Activated CD4-positive, alpha-beta T cell treated with anti-CD3 and anti-CD28 coated beads, Interleukin-2, Interleukin-4, amounts not matched to agents 100 ng/mL and 50 ng/mL, durations not matched to agents 16 hours and 8 hours (primary cell): ENCODE measurements at regions not wholly inside any gene's neighbourhood (a gene's known extent, or its start where the extent isn't known, plus 50 kb on each side); places are given as distances from the start of the nearest gene placed in this dataset.
A peak's percentile ranks its signal among the peaks of the same experiment; 100 is the strongest.

ENCODE experiments used
- DNase-seq: peaks from one replicate; pipeline ENCODE4 v3.0.0-alpha.2; 2020; ENCODE audit warnings: low spot score

DNA sequence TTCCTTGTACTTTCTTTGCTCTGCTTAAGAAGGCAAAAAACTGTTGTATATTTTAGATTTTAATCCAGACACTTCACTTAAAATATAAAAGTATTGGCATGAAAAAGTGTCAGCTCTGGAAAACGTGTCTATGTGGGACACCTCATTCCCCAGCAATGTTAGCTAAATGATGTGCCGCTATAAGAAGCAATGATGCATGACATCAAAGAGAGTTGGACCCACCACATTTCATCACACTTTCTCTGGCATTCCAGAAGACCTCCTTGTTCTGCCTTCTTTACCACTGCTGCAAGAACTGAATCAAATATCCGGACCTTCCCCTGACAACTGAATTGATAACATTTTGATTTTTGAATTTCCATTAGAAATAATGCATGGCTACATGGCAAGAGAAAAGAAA lies 242.4 kb upstream of the TANK start:
- no peak for DNase-seq

DNA sequence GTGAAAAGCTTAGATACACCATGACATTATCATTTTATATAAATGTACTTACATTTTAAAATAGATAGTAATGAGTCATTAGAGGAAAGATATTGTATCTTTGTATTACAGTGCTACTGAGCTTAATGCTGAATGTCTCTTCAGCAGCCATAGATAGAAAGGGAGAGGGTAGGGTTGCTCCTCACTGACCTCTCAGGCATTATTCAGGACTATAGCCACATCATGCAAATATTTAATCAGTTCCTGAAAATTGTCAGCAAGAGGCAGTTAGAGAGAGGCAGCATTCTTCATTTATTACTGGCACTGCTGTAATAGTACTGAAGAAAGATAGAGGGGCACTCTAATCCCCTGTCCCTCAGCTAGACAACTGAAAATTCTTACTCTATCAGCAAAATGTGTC lies 242.0 kb upstream of the TANK start:
- DNase-seq = no peak

DNA sequence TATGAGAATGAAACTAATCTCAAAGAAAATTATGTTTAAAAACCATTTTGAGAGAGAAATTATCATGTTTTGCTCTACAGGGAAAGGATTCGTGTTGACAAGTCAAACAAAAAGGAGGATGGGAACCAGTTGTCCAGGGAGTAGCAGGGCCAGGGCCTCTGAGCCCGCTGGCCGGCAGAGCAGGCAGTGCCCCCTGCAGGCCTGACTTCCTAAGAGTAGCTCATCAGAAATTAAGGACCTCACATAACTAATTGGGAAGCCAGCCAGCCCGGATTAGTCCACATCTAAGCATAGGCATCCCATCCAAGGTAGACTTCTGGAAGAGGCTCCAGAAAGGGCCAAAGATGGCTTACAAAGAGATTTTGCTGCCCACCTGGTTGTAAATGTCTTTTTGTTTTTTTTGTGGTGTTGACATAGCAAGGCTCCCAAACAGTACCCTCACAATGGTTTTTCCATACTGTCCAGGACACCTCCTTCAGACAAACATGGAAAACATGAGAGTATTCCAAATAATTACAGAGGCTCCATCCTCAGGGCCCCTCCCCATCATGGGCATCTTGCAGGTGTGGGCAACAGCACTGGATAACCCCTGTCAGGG lies 241.2 kb upstream of the TANK start:
- DNase-seq = peak; percentile 8

DNA sequence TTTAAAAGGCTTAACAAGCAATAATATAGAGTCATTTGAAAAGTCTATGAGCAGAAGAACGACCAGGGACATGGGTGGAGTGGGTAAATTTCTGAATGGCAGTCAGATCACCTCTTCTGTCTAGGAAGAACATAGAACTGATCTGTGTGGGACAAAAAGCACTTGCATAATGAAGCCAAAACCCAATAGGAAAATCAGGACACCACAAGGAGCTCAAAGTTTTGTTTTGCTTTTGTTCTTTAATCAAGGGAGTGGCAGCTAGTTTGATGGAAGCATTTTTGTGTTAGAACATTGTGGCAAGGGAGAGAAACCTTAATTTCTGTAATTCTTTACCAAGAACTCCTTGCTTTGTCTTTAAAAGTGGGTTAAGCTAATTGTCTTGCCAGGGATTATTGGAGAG lies 240.2 kb upstream of the TANK start:
- DNase-seq = no peak

DNA sequence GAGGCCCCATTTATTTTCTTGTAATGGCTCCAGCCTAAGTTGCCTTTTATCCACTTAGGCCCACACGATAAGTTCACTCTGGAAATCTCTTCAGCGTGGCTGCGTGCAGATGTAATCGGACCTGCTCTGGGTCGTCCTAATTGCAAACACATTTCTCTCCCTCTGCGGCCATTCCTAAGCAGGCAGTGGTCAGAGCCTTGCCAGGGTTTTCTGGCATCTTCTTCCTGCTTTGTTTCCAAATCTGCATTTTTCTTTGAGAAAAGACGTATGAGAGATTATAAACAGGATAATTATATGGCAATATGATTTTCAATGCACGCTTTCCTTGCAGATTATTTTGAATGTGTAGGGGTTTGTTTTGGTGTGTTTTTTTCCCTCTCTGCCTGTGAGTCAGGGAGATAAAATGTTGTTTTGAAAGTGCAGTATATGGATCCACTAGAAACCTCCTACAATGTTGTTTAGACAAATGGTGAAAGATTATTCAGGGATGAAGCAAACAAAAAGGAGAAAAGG lies 239.4 kb upstream of the TANK start:
- DNase-seq = no peak

DNA sequence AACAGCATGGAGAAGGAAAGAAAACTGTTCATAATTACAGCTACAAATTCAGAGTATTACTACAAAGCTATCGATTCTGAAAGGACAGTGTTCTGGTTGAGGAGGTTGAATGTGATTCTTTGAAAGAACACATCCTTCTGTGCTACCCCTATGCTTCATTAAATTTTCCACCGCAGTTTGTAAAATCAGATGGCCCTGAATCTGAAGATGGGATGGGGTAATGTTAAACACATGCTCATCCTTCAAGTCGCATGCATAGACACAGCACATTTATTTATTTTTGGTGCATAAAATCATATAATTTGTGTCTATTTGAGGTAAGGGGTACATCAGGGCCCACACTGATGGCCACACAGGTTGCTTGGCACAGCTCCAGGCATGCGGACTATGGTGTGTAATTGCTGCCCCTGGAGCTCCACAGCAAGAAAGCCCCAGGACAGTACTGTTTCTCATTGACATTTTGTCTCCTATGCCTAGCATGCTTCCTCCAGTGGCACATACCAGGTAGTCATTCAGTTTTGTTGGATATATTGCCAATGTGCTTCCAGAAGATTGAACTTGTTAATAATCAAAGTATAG lies 238.8 kb upstream of the TANK start:
- no peak for DNase-seq

DNA sequence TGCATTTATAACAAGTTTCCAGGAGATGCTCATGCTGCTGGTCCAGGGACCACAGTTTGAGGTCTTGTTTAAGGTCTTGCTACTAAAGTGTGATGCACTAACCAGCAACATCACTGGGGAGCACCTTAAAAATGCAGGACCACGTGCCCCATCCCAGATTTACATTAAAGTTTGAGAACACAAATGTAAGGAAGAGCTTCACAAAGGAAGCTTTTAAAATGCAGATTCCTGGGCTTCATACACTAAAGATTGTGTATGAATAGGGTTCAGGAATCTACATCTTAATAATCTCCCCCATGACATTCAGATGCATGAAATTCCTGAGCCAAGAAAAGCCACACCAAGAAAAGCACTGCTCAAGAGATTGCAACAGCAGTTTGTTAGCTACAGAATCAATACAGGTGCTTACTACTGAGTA lies 235.3 kb upstream of the TANK start:
- DNase-seq = no peak

DNA sequence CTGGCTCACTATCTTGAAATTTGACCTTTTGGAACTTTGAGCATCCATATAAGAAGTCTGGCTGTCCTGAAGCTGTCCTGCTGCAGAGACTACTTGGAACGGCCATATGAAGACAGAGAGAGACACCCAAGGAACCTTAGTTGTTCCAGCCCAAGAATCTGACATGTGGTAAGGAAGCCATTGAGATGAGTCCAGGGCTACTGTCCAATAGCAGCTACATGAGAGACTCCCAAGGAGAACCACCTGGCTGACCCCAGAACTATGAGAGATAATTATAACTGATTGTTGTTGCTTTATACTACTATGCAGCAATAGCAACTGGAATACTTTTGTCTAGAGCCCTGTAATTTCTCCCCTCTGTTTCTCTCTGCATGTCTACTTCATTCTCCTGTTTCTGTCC lies 234.3 kb upstream of the TANK start:
- no peak for DNase-seq

DNA sequence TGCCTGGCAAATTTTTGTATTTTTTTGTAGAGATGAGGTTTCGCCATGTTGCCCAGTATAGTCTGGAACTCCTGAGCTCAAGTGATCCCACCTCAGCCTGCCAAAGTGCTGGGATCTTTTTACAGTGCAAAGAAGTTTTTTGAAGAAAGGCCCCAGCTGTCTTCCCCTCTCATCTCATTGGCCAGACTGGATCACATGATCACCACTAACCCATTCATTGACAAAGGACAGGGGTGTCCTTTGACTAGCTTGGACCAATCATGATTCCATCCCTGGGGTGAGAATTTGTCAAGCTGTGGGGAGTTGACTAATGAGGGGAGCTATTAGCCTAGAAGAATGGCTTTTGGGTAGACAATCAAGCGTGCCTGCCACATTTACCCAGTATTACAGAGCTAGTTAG lies 232.9 kb upstream of the TANK start:
- DNase-seq = no peak

DNA sequence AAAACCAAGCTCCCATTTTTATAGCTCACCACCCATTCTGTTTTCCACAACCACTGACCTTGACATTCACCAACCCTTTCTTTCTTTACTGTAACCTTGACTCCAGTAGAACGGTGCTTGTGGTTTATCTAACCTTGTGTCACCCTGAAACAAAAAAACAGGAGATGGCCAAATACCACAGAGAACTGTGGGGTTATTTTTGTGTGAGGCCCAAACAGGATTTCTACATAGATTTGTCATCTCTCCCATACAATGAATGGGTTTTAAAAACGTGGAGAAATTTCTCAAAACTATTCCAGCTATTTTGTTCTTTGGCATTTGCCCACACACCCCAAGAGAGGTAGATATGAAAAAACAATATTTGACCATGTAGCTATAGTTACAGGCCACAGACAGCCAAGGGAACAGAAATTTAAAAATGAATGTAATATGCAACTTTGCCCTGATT lies 231.3 kb upstream of the TANK start:
- no peak for DNase-seq

DNA sequence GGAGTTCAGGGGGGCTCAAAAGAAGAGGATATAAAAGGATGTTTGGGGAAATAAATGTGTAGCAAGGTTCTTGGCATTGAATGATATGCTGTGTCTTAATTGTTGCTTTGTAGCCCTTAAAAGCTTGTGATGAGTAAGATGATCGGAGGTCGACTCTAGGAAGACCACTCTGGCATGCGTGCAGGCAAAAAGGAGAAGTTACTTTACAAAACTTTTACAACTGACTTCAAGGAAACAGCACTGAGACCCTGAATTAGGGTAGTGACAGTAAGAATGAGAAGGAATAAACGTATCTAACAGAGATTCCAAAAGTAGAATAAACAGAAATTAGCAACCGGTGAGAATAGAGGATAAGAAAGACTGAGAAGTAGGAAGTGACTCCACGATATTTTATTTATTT lies 228.7 kb upstream of the TANK start:
- no peak for DNase-seq

DNA sequence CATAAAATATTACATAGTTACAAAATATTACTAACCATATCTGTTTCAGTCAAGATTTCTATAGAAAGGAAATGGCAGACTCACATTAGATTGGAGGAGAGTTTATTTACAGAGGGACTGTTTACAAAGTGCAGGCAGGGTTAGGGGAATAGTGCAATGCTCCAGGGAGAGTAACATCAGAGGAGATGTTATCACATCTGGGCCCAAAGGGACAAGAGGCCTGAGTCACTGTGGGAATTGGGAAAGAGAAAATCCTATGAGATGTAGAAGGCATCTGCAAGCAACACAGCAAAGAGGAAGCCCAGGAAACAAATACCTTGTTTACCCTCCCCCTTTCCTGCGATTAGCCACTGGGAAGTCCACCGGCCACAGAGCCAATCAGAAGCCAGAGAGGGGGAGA lies 227.3 kb upstream of the TANK start:
- no peak for DNase-seq

DNA sequence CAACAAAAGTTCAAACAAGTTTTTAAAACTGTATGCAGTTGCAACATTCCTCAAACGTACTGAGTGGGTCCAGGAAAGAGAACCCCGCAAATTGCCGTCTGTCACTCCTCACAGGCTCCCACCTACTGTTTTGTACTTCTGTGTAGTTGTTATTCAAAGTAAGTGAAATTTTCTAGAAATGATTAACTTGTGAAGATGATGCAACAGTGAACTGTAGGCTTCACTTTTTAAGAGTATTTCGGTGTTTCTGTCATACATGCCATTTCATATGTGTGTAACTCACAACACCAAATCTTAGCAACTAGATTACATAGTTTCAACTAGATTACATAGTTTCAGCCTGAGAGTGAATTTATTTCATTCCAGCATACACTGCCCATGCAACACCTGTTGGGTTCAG lies 226.0 kb upstream of the TANK start:
- no peak for DNase-seq

DNA sequence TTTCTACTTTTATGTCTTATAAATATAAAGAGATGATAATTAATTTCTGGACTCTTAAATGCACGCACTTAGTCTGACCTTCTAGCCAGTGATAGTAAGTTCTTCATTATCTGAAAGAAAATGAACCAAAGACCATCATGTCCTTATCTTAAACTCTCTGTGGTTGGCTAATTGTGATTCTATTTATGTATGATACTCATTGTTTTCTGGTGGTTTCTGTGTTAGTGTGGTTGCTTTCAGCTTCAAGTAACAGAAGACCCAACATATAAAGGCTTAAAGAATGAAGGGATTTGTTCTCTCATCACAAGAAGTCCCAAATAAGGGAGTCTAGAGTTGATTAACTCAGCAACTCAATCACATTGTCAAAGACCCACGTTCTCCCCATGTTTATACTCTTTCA lies 225.2 kb upstream of the TANK start:
- no peak for DNase-seq

DNA sequence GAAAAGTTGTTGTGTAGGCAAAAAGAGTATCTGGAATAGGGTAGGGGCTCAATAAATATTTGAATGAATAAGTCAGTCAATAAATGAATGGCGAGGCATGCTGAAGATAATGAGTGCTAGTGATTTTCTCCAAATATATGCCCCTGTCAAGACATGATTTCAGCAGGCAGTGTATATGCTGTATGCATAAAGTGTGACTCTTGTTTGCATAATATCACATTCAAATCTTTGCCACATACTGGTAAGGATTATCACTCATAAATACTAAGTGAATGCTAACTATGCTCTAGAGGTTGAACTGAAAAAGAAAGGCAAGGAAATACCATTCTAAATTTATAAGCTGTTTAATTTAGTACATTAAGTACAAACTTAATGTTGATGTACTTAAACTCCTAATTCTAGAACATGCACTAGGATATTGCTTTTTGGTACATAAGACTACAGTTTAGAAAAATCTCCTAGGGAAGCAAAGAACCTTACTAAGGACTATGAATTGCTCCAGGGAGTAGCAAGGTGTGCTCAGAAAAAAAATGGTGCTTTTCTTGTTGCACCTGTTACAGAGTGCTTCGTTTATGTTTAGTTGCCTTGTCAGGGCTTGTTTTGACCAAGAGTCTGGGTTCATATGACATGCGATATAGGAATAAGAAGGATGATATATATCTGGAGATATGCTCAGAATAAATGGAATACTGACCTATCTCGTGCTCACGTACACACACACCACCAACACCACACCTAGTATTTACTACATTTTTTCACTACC lies 224.0 kb upstream of the TANK start:
- no peak for DNase-seq

DNA sequence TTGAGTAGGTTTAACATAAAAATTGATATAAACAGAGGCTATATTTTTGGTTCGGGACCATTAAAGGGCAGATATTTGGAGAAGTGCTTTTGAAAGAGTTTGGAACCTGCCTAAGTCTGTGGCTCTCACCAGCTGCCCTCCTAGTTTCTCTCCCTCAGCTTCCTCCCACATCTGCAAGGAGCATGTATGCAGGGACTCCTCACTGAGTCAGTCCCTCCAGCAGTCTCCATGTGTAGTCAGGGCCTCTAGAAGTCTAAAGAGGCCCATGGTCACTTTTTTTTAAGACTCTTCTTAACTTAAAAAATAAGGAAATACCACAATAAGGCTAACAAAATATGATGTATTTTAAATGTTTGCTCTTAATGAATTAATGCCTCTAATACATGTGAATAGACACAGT lies 220.0 kb upstream of the TANK start:
- no peak for DNase-seq

DNA sequence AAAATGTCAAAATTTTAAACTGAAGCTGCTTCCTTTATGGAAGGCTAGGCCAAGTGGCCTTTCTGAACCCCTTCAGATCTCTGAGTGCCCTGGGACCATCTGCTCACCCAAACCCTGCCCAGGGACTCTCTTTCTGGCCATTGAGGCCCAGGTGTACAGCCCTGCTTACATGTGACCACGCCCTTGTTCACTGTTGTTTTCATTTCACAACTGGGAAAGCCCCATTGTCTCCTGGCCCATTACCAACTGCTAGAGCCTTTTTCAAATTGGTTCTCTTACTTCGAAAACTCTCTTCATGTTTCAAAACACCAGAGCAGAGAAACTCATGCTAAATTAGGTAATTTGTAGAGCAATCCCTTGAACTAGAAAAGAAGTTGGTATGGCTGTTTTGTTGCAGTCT lies 219.5 kb upstream of the TANK start:
- no peak for DNase-seq

DNA sequence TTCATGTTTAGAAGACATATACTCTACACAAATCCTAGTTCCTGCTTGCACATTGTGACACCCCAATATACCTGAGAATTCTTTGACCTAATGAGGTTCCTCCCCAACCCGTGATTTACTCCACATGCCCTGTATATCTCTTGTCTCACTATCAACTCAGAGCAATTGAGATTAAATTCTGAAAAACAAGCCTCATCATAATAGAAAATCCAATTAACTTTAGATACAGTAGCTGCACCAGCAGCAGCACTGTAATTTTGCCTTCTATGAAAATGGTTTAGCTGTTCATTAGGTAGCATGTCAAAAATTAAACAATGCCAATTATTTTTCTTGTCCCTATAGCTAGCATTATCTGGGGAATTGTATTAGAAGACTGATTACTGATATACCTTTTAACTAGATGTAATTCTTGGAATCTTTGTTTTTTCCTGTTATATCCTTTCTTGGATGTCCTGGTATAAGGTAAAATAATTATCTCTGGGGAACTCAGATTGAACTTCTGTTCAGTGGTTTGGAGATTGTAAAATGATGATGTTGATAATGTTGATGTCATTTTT lies 218.9 kb upstream of the TANK start:
- DNase-seq = no peak

DNA sequence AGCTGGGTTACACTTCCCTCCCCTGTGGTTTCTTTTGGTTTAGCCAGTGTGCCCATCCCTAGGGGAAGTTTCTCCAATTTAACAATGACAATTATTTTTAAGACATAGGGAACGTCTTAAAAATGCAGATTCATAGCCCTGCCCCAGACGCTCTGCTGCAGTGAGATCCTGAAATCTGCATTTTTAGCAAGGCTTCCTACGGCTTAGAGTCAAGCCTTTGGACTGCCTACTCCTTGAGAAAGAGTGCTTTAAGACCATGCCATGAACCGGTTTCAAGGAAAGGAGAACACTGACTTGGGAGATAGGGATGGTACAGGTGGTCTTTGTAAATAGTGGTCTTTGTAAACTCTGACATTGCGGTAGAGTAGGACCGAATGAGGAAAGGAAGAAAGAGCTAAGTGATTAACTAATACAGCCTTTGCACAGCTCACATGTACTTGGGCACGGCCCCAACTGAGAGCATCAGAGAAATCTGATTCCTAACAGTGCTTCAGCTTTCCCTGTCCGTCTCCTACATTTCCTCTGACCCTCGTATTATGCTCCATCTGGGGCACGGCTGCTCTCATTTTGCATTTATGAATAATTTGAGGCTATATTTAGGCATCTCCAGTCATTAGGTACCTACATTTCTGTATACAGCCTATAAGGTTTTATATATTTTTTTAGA lies 217.6 kb upstream of the TANK start:
- DNase-seq = no peak

DNA sequence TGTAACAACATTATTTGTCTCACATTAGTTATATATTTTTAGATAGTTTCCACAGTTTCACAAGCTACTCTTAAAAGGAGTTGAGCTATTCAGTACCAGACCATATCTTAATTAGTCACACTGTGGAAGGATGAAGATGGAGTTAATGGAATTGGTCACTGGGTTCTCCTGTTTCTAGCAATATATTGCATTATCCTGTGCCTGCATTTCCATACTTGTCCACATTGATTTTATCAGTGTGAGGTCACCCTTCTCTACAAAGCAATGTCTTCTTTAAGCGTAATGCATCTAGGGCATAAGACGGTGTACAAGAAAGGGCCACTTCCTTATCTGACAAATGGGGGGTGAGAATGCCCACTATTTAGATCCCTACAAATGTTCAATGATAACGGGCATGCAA lies 216.8 kb upstream of the TANK start:
- no peak for DNase-seq

DNA sequence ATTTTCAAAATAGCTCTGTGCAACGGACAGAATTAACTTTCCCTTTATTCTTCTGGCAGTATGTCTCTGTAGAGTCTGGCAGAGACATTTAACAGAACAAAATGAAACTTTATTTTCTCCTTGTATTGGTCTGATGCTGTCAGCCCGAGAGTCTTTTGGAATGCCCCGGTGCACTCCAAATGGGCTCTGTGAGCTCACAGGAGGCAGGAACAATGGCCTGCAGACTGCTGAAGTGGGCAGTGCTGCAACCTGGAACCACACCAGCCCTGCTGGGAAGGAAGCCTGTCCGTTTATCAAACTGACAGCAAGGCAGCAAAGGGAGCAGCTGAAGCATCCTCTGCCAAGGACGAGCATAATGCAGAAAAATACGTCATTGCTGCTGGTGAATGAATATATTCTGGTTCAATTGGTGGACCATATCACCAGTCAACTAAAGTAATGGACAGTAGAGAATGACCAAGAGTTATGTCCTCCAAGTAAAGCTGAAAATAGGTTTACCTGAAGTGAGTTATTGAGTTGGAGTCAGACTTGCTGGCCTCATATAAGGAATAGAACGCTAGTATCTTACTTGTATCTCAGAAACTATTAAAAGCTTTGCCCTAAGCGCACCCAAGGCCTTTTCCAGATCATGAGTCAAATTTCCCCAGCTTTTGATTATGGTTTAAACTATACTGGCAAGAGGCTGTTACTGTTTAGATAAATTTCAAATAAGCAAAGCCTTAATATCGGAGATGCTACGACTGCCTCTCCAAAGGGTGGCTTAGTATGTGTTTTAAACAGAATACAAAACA lies 207.6 kb upstream of the TANK start:
- no peak for DNase-seq

DNA sequence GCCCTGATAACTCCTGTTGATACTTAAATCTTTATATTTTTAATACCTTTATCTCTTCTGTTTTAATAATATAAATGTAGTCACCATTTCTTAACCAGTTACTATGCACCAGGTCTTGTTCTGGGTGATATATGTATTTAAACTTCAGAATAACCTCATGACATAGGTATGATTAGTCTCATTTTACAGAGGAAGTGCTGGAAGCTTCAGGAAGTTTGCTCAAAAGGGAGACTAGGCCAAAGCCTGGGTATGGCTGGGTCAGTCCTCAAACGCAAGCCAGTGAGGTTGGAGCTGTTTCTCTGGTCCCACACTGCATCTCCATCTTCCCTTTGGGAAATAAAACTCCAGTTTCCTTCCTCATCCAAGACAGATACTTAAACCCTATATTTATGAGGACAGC lies 204.7 kb upstream of the TANK start:
- no peak for DNase-seq
